ENCODE measurements at regions not wholly inside any gene's neighbourhood (a gene's known extent, or its start where the extent isn't known, plus 50 kb on each side); places are given as distances from the start of the nearest gene placed in this dataset.

- Histone ChIP-seq H3K4me3 (ENCODE audit: low read length) (no peak overlapping the region), H3K27me3 (ENCODE audit: control insufficient read depth, insufficient read depth, low read length) (no peaks in the 10 kb centered on the region), H3K36me3 (ENCODE audit: control insufficient read depth, insufficient read depth, low read length) (no peaks in the 10 kb centered on the region), H3K9me3 (ENCODE audit: control insufficient read depth, insufficient read depth, low read length) (no peaks in the 10 kb centered on the region), H3K27ac (ENCODE audit: low read length) (no peak overlapping the region), H3K4me1 (ENCODE audit: control insufficient read depth, insufficient read depth, low read length) (no peaks in the 10 kb centered on the region)
- no peak overlapping the region for H3K27ac Mint-ChIP-seq
- no peaks in the 10 kb centered on the region for H3K27me3 Mint-ChIP-seq (ENCODE audit: low read depth in 2 of 2)
- H3K9me3 Mint-ChIP-seq: peaks cover 13 to 32% of the 10 kb centered on the region in 2 donors
- intact Hi-C loops (cut with micrococcal nuclease): no loop called here
- H3K36me3 Mint-ChIP-seq: no peaks in the 10 kb centered on the region
- no peak for DNase-seq
- H3K4me3 Mint-ChIP-seq: no peak overlapping the region
- WGBS (ENCODE audit: insufficient coverage): 55% methylated on average over 1 of the region's 3 CpGs
- ATAC-seq: no peak
- no peak for TF ChIP-seq CTCF (IDR thresholded peaks at IDR 0.05)
- no peaks in the 10 kb centered on the region for H3K4me1 Mint-ChIP-seq
Measured at GRCh38 chr13:56110751-56111150, 1030.0 kb upstream of the PRR20A start.

- H3K9me3 ChIP-seq (ENCODE audit: control insufficient read depth, insufficient read depth, low read length): no peaks in the 10 kb centered on the region
- Mint-ChIP-seq H3K9me3 (peaks cover 5 to 10% of the 10 kb centered on the region in 2 donors), H3K27me3 (ENCODE audit: low read depth in 2 of 2) (no peaks in the 10 kb centered on the region), H3K4me3 (no peak overlapping the region), H3K36me3 (peaks cover 6% of the 10 kb centered on the region), H3K4me1 (no peaks in the 10 kb centered on the region), H3K27ac (no peak overlapping the region)
- DNase-seq (no peak), ATAC-seq (no peak)
- no peak for TF ChIP-seq CTCF (IDR thresholded peaks at IDR 0.05)
- H3K27me3 ChIP-seq (ENCODE audit: control insufficient read depth, insufficient read depth, low read length): no peaks in the 10 kb centered on the region
- H3K27ac ChIP-seq (ENCODE audit: low read length): no peak overlapping the region
- intact Hi-C loops (cut with micrococcal nuclease): no loop called here
- whole genome bisulfite sequencing (ENCODE audit: insufficient coverage): 76% methylated on average over 3 of the region's 3 CpGs
- H3K36me3 ChIP-seq (ENCODE audit: control insufficient read depth, insufficient read depth, low read length): no peaks in the 10 kb centered on the region
- H3K4me3 ChIP-seq (ENCODE audit: low read length): no peak overlapping the region
- no peaks in the 10 kb centered on the region for H3K4me1 ChIP-seq (ENCODE audit: control insufficient read depth, insufficient read depth, low read length)
Measured at GRCh38 chr13:56134524-56134923, 1006.2 kb upstream of the PRR20A start.

GRCh38 chr13:56166864-56167263 is 973.9 kb upstream of the PRR20A start:
- H3K36me3 Mint-ChIP-seq: peaks cover 15% of the 10 kb centered on the region

More at GRCh38 chr13:56166864-56167263, 973.9 kb upstream of the PRR20A start:
- DNase-seq (no peak), ATAC-seq (no peak)
- no peak overlapping the region for H3K27ac Mint-ChIP-seq
- WGBS (ENCODE audit: insufficient coverage): 67% methylated on average over 2 of the region's 2 CpGs
- intact Hi-C loops (cut with micrococcal nuclease): no loop called here
- no peaks in the 10 kb centered on the region for H3K4me1 Mint-ChIP-seq
- H3K9me3 Mint-ChIP-seq: peaks cover 15 to 18% of the 10 kb centered on the region in 2 donors
- no peaks in the 10 kb centered on the region for H3K36me3 ChIP-seq (ENCODE audit: control insufficient read depth, insufficient read depth, low read length)
- no peaks in the 10 kb centered on the region for H3K4me1 ChIP-seq (ENCODE audit: control insufficient read depth, insufficient read depth, low read length)
- no peak overlapping the region for H3K4me3 Mint-ChIP-seq
- no peak overlapping the region for H3K4me3 ChIP-seq (ENCODE audit: low read length)
- no peaks in the 10 kb centered on the region for H3K27me3 ChIP-seq (ENCODE audit: control insufficient read depth, insufficient read depth, low read length)
- no peak for TF ChIP-seq CTCF (IDR thresholded peaks at IDR 0.05)
- H3K9me3 ChIP-seq (ENCODE audit: control insufficient read depth, insufficient read depth, low read length): peaks cover 16% of the 10 kb centered on the region
- no peak overlapping the region for H3K27ac ChIP-seq (ENCODE audit: low read length)
- no peaks in the 10 kb centered on the region for H3K27me3 Mint-ChIP-seq (ENCODE audit: low read depth in 2 of 2)
